IMR-90 (cell line): ENCODE measurements at regions not wholly inside any gene's neighbourhood (a gene's known extent, or its start where the extent isn't known, plus 50 kb on each side); places are given as distances from the start of the nearest gene placed in this dataset.

Experiments used
- ATAC-seq: fragments of 200-7000 bp; cut with Tn5 transposase; 2 replicates; pipeline ENCODE4 v1.9.1; 2020; ENCODE audit warnings: low read depth, mild to moderate bottlenecking, moderate library complexity
- BruUV-seq: library from RNA; stranded (reverse); fragments of 400-500 nt; replicated peaks from 2 replicates; lab custom pipeline; 2021; lab: Mats Ljungman, UMichigan
- CTCF ChIA-PET: fragments of 300-600 bp; formaldehyde crosslinking; extraction: SDS; loops from one replicate; lab custom pipeline; 2021; ENCODE audit warnings: antibody characterized with exemption; lab: Yijun Ruan, JAX
- POLR2A ChIA-PET: fragments of 300-600 bp; sonication (Branson Sonifier 250); formaldehyde crosslinking; loops from one replicate; lab custom pipeline; 2022; ENCODE audit warnings: antibody characterized with exemption; ENCODE audit not compliant: unreplicated experiment; lab: Charles Lee
- DNase-seq: peaks from one replicate; pipeline ENCODE4 v3.0.0; 2013
- H2AFZ ChIP-seq: replicated peaks from 2 replicates; pipeline ENCODE3; 2013; ENCODE audit warnings: low read length, mild to moderate bottlenecking; ENCODE audit not compliant: poor library complexity
- H2AK5ac ChIP-seq: 2 replicates; pipeline ENCODE4 v1.6.1; 2013; ENCODE audit warnings: low read depth, low read length, inconsistent platforms
- H2AK9ac ChIP-seq: replicated peaks from 2 replicates; pipeline ENCODE3; 2013; ENCODE audit warnings: mild to moderate bottlenecking, low read depth, low read length, moderate library complexity; ENCODE audit not compliant: poor library complexity
- H2BK120ac ChIP-seq: 2 replicates; pipeline ENCODE4 v1.6.1; 2013; ENCODE audit warnings: low read depth, low read length, inconsistent platforms
- H2BK15ac ChIP-seq: 3 replicates; pipeline ENCODE4 v1.6.1; 2013; ENCODE audit warnings: low read depth, low read length, inconsistent platforms
- H2BK20ac ChIP-seq: 2 replicates; pipeline ENCODE4 v1.6.1; 2013; ENCODE audit warnings: low read depth, mild to moderate bottlenecking, inconsistent platforms, low read length, moderate library complexity
- H2BK5ac ChIP-seq: 2 replicates; pipeline ENCODE4 v1.6.1; 2013; ENCODE audit warnings: mild to moderate bottlenecking, low read depth, low read length, inconsistent platforms; ENCODE audit not compliant: poor library complexity, severe bottlenecking
- H3K14ac ChIP-seq: replicated peaks from 2 replicates; pipeline ENCODE4 v1.6.1; 2013; ENCODE audit warnings: low read depth, low read length, inconsistent platforms
- H3K18ac ChIP-seq: 2 replicates; pipeline ENCODE4 v1.6.1; 2013; ENCODE audit warnings: low read depth, low read length, control low read depth
- H3K23ac ChIP-seq: 2 replicates; pipeline ENCODE4 v1.6.1; 2013; ENCODE audit warnings: low read depth, low read length, inconsistent platforms
- H3K27ac ChIP-seq: 2 replicates; pipeline ENCODE4 v1.5.1; 2013; ENCODE audit warnings: mild to moderate bottlenecking, control low read depth, low read length; ENCODE audit not compliant: insufficient read depth
- H3K27me3 ChIP-seq: 2 replicates; pipeline ENCODE4 v1.6.1; 2013; ENCODE audit warnings: low read length; ENCODE audit not compliant: control insufficient read depth, insufficient read depth
- H3K36me3 ChIP-seq: 2 replicates; pipeline ENCODE4 v1.6.1; 2013; ENCODE audit warnings: low read length, mixed read lengths; ENCODE audit not compliant: control insufficient read depth, insufficient read depth
- H3K4ac ChIP-seq: 2 replicates; pipeline ENCODE4 v1.6.1; 2013; ENCODE audit warnings: low read depth, low read length, inconsistent platforms
- H3K4me1 ChIP-seq: 2 replicates; pipeline ENCODE4 v1.6.1; 2013; ENCODE audit warnings: low read length, mixed read lengths; ENCODE audit not compliant: control insufficient read depth, insufficient read depth
- H3K4me2 ChIP-seq: 2 replicates; pipeline ENCODE4 v1.6.1; 2013; ENCODE audit warnings: low read depth, mild to moderate bottlenecking, control low read depth, low read length, moderate library complexity
- H3K4me3 ChIP-seq: 2 replicates; pipeline ENCODE4 v1.5.1; 2013; ENCODE audit warnings: low read depth, mild to moderate bottlenecking, control low read depth, low read length, moderate library complexity; ENCODE audit not compliant: insufficient read depth
- H3K56ac ChIP-seq: 2 replicates; pipeline ENCODE4 v1.6.1; 2013; ENCODE audit warnings: low read length, inconsistent platforms; ENCODE audit not compliant: insufficient read depth; ENCODE audit errors: extremely low read depth
- H3K79me1 ChIP-seq, 2 experiments: 2 replicates each; pipeline ENCODE4 v1.6.1; 2013; ENCODE audit warnings: low read length in 2 of 2, inconsistent platforms in 1 of 2, low read depth in 1 of 2
- H3K9ac ChIP-seq: 2 replicates; pipeline ENCODE4 v1.6.1; 2013; ENCODE audit warnings: low read depth, low read length, control low read depth
- H3K9me1 ChIP-seq: 2 replicates; pipeline ENCODE4 v1.6.1; 2013; ENCODE audit warnings: low read length, inconsistent platforms; ENCODE audit not compliant: insufficient read depth
- H3K9me3 ChIP-seq: 2 replicates; pipeline ENCODE4 v1.6.1; 2013; ENCODE audit warnings: low read length; ENCODE audit not compliant: control insufficient read depth, insufficient read depth
- H4K20me1 ChIP-seq: 2 replicates; pipeline ENCODE4 v1.6.1; 2013; ENCODE audit warnings: low read length, inconsistent platforms; ENCODE audit not compliant: insufficient read depth
- H4K5ac ChIP-seq: 2 replicates; pipeline ENCODE4 v1.6.1; 2013; ENCODE audit warnings: mild to moderate bottlenecking, low read depth, low read length, control low read depth
- H4K8ac ChIP-seq, 2 experiments: 2 replicates each; pipeline ENCODE4 v1.6.1; 2013; ENCODE audit warnings: low read depth in 2 of 2, low read length in 2 of 2, control low read depth in 1 of 2, inconsistent platforms in 1 of 2
- H4K91ac ChIP-seq: 2 replicates; pipeline ENCODE4 v1.6.1; 2013; ENCODE audit warnings: low read depth, low read length, inconsistent platforms; ENCODE audit not compliant: insufficient read depth
- BHLHE40 ChIP-seq: fragments of 150-350 bp; IDR thresholded peaks from 2 replicates; pipeline ENCODE4 v1.6.1; 2016; ENCODE audit warnings: mild to moderate bottlenecking, low read depth, low read length
- CEBPB ChIP-seq: IDR thresholded peaks from 2 replicates; pipeline ENCODE4 v1.6.1; 2012; ENCODE audit warnings: low read depth, low read length, improper control_type of control experiment
- CHD1 ChIP-seq: IDR thresholded peaks from 2 replicates; pipeline ENCODE4 v1.6.1; 2012; ENCODE audit warnings: low read depth, low read length, improper control_type of control experiment
- FOS ChIP-seq: fragments of 150-350 bp; IDR thresholded peaks from 2 replicates; pipeline ENCODE4 v1.6.1; 2016; ENCODE audit warnings: low read depth, low read length
- MAFK ChIP-seq: IDR thresholded peaks from 2 replicates; pipeline ENCODE4 v1.6.1; 2012; ENCODE audit warnings: low read depth, low read length, improper control_type of control experiment
- MXI1 ChIP-seq: IDR thresholded peaks from 2 replicates; pipeline ENCODE4 v1.6.1; 2012; ENCODE audit warnings: low read depth, mild to moderate bottlenecking, low read length, moderate library complexity, borderline replicate concordance
- NFE2L2 ChIP-seq: fragments of 150-350 bp; IDR thresholded peaks from 2 replicates; pipeline ENCODE4 v1.6.1; 2016; ENCODE audit warnings: low read depth, mild to moderate bottlenecking, low read length
- POLR2A ChIP-seq: IDR thresholded peaks from 2 replicates; pipeline ENCODE4 v1.6.1; 2012; ENCODE audit warnings: mild to moderate bottlenecking, low read depth, low read length
- RCOR1 ChIP-seq: IDR thresholded peaks from 2 replicates; pipeline ENCODE4 v1.6.1; 2012; ENCODE audit warnings: mild to moderate bottlenecking, low read length, improper control_type of control experiment; ENCODE audit not compliant: insufficient replicate concordance
- SMC3 ChIP-seq: fragments of 150-350 bp; IDR thresholded peaks from 2 replicates; pipeline ENCODE4 v1.6.1; 2016; ENCODE audit warnings: low read depth, mild to moderate bottlenecking, antibody characterized with exemption, low read length, moderate library complexity
- WGBS, 2 experiments: methylation state at CpG; one replicate each; pipeline versions ENCODE4 v1.1.5 to v1.1.7; 2013; ENCODE audit warnings: missing lambda C conversion rate in 2 of 2; ENCODE audit not compliant: insufficient read length in 1 of 2; ENCODE audit errors: extremely low coverage in 2 of 2; 5-methylcytosine and 5-hydroxymethylcytosine counted together
- dilution Hi-C: fragments of 300-500 bp; cut with HindIII; formaldehyde crosslinking; loops from one replicate; pipeline ENCODE4 v1.14.3; 2018; ENCODE audit warnings: low sequenced_read_pairs; ENCODE audit not compliant: unreplicated experiment
- in situ Hi-C: fragments of 300-500 bp; cut with MboI; formaldehyde crosslinking; loops from 3 replicates; pipeline ENCODE4 v1.14.3; 2019; ENCODE audit warnings: low sequenced_read_pairs, inconsistent platforms, mixed read lengths
- intact Hi-C: fragments of 100-400 bp; cut with micrococcal nuclease; formaldehyde crosslinking; loops from 2 replicates; pipeline ENCODE4 v1.10.0; 2022
- TF ChIP-seq, protein P1 (sequence below): fragments of 150-350 bp; IDR thresholded peaks from 2 replicates; pipeline ENCODE4 v1.6.1; 2017; ENCODE audit warnings: mild to moderate bottlenecking, antibody characterized with exemption, low read length, low read depth

DNA sequence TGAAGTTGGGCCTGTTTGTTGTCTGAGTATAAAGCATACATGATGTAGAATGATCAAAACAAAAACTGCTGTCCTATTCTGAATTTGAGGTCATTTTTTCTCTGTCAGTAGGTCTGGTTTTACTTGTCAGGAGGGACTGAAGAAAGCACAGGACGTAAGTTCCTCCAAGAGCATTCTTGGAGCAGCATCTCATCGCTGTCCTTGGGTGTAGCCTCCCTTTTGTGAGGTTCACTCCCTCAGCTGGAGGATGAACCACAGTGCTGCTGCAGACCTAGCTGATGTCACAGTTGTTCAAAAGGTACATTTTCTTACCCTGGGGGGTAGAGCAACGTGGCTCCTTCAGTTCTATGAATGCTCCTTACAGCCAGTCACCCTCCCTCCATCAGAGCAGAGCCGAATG, 490.0 kb upstream of the TBL1XR1 start:
- Histone ChIP-seq H2BK20ac (no peak overlapping the region), H4K8ac (no peak overlapping the region), H3K18ac (no peak overlapping the region), H4K5ac (no peak overlapping the region), H3K4me1 (no peaks in the 10 kb centered on the region), H3K14ac (no peak overlapping the region), H2BK15ac (no peak overlapping the region), H2BK120ac (no peak overlapping the region), H2AK5ac (no peak overlapping the region), H3K9ac (no peak overlapping the region), H3K36me3 (no peaks in the 10 kb centered on the region), H3K4ac (peak overlapping the region; percentile 26; the same call in 1 of the 2 replicates), H3K27ac (no peak overlapping the region), H3K4me2 (no peak overlapping the region), H4K20me1 (no peaks in the 10 kb centered on the region), H2BK5ac (no peak overlapping the region), H2AFZ (peak overlapping the region; percentile 40), H3K23ac (no peak overlapping the region), H2AK9ac (no peak overlapping the region), H3K9me1 (no peaks in the 10 kb centered on the region), H3K27me3 (no peaks in the 10 kb centered on the region), H3K9me3 (no peaks in the 10 kb centered on the region), H3K4me3 (no peak overlapping the region), H3K56ac (no peak overlapping the region), H4K91ac (no peak overlapping the region), H3K79me1 (no peaks in the 10 kb centered on the region)
- ChIA-PET CTCF (no interaction called here), POLR2A (no interaction called here)
- DNase-seq (no peak), ATAC-seq (no peak)
- TF ChIP-seq NFE2L2 (no peak), CHD1 (no peak), RCOR1 (no peak), MAFK (no peak), FOS (no peak), POLR2A (no peak), CEBPB (no peak), SMC3 (no peak), MXI1 (no peak), BHLHE40 (no peak)
- TF ChIP-seq, protein P1, sequence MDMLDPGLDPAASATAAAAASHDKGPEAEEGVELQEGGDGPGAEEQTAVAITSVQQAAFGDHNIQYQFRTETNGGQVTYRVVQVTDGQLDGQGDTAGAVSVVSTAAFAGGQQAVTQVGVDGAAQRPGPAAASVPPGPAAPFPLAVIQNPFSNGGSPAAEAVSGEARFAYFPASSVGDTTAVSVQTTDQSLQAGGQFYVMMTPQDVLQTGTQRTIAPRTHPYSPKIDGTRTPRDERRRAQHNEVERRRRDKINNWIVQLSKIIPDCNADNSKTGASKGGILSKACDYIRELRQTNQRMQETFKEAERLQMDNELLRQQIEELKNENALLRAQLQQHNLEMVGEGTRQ, result no peak
- dilution Hi-C loops (no loop called here), intact Hi-C loops (no loop called here), in situ Hi-C loops (no loop called here)
- no TSS peak for BruUV-seq
- 100% methylated on average over 1 of the region's 4 CpGs; no CpG with 5 or more reads in 1 of the 2 experiments for WGBS, 2 experiments
